Mesendoderm (in vitro differentiated cells): ENCODE measurements at regions not wholly inside any gene's neighbourhood (a gene's known extent, or its start where the extent isn't known, plus 50 kb on each side); places are given as distances from the start of the nearest gene placed in this dataset.

Experiments used
- DNase-seq: peaks from one replicate; pipeline ENCODE4 v3.0.0; 2013
- H2AK5ac ChIP-seq: 2 replicates; pipeline ENCODE4 v1.6.1; 2013; ENCODE audit warnings: low read length, inconsistent platforms
- H2BK120ac ChIP-seq: 2 replicates; pipeline ENCODE4 v1.6.1; 2013; ENCODE audit warnings: low read depth, mild to moderate bottlenecking, low read length, moderate library complexity, mixed read lengths
- H2BK15ac ChIP-seq: replicated peaks from 2 replicates; pipeline ENCODE4 v1.6.1; 2013; ENCODE audit warnings: low read depth, mild to moderate bottlenecking, moderate library complexity
- H2BK5ac ChIP-seq: 2 replicates; pipeline ENCODE4 v1.6.1; 2013; ENCODE audit warnings: low read length, inconsistent platforms
- H3K18ac ChIP-seq: 2 replicates; pipeline ENCODE4 v1.6.1; 2013; ENCODE audit warnings: mild to moderate bottlenecking, low read length, mixed read lengths
- H3K23ac ChIP-seq: one replicate; pipeline ENCODE4 v1.6.1; 2013; ENCODE audit warnings: low read length
- H3K27ac ChIP-seq: 2 replicates; pipeline ENCODE4 v1.5.1; 2013; ENCODE audit warnings: low read depth, mild to moderate bottlenecking, inconsistent platforms, low read length, moderate library complexity
- H3K27me3 ChIP-seq: 2 replicates; pipeline ENCODE4 v1.6.1; 2013; ENCODE audit warnings: low read length, control low read depth, mild to moderate bottlenecking, inconsistent platforms; ENCODE audit not compliant: insufficient read depth, poor library complexity
- H3K36me3 ChIP-seq: 2 replicates; pipeline ENCODE4 v1.6.1; 2013; ENCODE audit warnings: low read length, inconsistent platforms; ENCODE audit not compliant: control insufficient read depth, insufficient read depth
- H3K4ac ChIP-seq: one replicate; pipeline ENCODE4 v1.6.1; 2013; ENCODE audit warnings: low read depth, mild to moderate bottlenecking, low read length, moderate library complexity
- H3K4me1 ChIP-seq: 2 replicates; pipeline ENCODE4 v1.6.1; 2013; ENCODE audit warnings: low read depth, low read length, inconsistent platforms; ENCODE audit not compliant: control insufficient read depth
- H3K4me2 ChIP-seq: 2 replicates; pipeline ENCODE4 v1.6.1; 2013; ENCODE audit warnings: low read length
- H3K4me3 ChIP-seq: 2 replicates; pipeline ENCODE4 v1.5.1; 2013; ENCODE audit warnings: mild to moderate bottlenecking, low read length
- H3K56ac ChIP-seq: one replicate; pipeline ENCODE4 v1.6.1; 2013; ENCODE audit warnings: low read length
- H3K79me1 ChIP-seq: 2 replicates; pipeline ENCODE4 v1.6.1; 2013; ENCODE audit warnings: low read length, inconsistent platforms
- H3K79me2 ChIP-seq: 2 replicates; pipeline ENCODE4 v1.6.1; 2013; ENCODE audit warnings: mild to moderate bottlenecking, low read length; ENCODE audit not compliant: control insufficient read depth, insufficient read depth
- H3K9ac ChIP-seq: 2 replicates; pipeline ENCODE4 v1.6.1; 2013; ENCODE audit warnings: low read length, inconsistent platforms
- H4K5ac ChIP-seq: one replicate; pipeline ENCODE4 v1.6.1; 2013; ENCODE audit warnings: low read length
- H4K8ac ChIP-seq: one replicate; pipeline ENCODE4 v1.6.1; 2013; ENCODE audit warnings: low read depth, mild to moderate bottlenecking, control low read depth, low read length, moderate library complexity
- WGBS: extraction: QIAGEN DNeasy Blood & Tissue Kit; methylation state at CpG from one replicate; pipeline ENCODE4 v1.1.7; 2013; ENCODE audit warnings: low lambda C conversion rate, missing lambda C conversion rate; ENCODE audit not compliant: insufficient coverage; ENCODE audit errors: extremely low coverage; 5-methylcytosine and 5-hydroxymethylcytosine counted together

DNA sequence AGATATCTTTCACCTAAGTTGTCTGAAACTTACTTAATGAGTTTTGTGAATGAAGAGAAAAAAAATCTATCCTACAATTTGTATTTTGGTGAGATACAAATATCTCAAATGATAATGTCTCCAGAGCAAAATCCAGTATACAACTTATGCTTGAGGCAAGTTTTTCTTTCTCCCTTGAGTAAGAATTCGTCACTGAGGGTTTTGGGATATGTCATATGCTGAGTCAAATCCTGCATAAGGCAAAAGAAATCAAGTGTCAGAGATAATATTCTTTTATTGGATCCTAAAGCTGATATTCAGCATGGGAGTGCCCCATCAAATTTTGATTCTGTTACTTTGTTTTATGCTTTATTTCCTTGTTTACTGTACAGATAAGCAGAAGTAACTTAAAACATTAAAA is 1308.6 kb downstream of the ARAP2 start:
- H3K27ac ChIP-seq, result no peak overlapping the region
- no peaks in the 10 kb centered on the region for H3K36me3 ChIP-seq
- no peak overlapping the region for H3K4me2 ChIP-seq
- H2BK5ac ChIP-seq, result no peak overlapping the region
- no peak overlapping the region for H3K23ac ChIP-seq
- H4K5ac ChIP-seq, result no peak overlapping the region
- no peak overlapping the region for H3K18ac ChIP-seq
- H3K79me2 ChIP-seq, result no peaks in the 10 kb centered on the region
- H3K79me1 ChIP-seq, result no peaks in the 10 kb centered on the region
- no peak overlapping the region for H2BK120ac ChIP-seq
- no peak overlapping the region for H3K56ac ChIP-seq
- no peak overlapping the region for H4K8ac ChIP-seq
- H3K27me3 ChIP-seq, result no peaks in the 10 kb centered on the region
- H3K4ac ChIP-seq, result no peak overlapping the region
- no CpG with 5 or more reads among the region's 1 CpG for WGBS
- H3K4me3 ChIP-seq, result no peak overlapping the region
- no peak for DNase-seq
- no peak overlapping the region for H2AK5ac ChIP-seq
- no peaks in the 10 kb centered on the region for H3K4me1 ChIP-seq
- H3K9ac ChIP-seq, result no peak overlapping the region
- no peak overlapping the region for H2BK15ac ChIP-seq

DNA sequence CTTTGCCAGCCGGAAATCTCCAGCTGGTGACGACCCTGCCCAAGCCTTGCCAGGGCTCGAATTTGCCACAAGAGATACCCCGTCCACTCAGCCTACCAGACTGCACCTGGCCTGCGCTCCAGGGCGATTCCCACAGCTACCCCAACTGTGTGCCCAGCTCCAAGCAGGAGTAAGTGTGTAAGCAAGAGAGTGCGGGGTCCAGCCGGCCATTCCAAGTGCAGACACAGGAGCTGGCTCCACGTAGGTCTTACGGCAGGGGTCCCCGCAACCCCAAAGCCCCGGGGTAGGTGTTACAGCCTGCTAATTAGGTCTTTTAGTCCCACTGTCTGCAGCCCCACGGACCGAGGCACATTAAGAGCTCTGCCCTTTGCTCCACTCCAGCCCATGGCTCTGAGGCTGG is 1305.2 kb downstream of the ARAP2 start:
- no peak overlapping the region for H4K5ac ChIP-seq

DNA sequence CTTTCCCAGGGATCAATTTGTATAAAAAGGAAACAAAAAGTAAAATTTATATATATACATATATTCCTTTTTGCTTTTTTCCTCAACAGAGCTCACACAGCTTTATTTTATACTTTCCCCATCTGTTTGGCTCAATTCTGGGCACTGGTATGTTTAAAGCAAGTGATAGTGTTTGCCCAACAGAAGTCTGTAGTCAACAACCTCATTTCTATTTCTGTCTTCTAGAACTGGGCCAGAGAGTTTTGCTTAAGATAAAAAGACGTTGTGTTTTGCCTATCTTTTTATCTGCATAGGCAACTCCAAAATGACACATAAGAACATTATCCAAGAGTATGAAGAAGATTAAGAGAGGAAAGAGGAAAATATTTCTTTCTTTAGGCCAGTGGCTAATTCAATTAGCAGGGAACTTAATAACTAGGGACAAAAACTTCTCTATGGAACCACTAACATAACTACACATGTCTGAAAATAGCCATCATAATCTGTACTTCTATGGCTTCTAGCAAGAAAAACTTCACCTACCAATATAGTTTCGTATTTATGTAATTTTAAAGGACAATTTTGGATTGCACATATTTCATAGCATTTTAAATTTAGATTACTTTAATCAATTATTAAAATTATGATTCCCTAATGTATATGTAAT is 1300.5 kb downstream of the ARAP2 start:
- Histone ChIP-seq H3K36me3 (no peaks in the 10 kb centered on the region), H4K8ac (no peak overlapping the region), H3K4ac (no peak overlapping the region), H3K27ac (no peak overlapping the region), H2AK5ac (no peak overlapping the region), H3K27me3 (no peaks in the 10 kb centered on the region), H2BK120ac (no peak overlapping the region), H3K9ac (no peak overlapping the region), H3K4me3 (no peak overlapping the region), H3K18ac (no peak overlapping the region), H2BK5ac (no peak overlapping the region), H3K23ac (no peak overlapping the region), H4K5ac (no peak overlapping the region), H2BK15ac (no peak overlapping the region), H3K79me2 (no peaks in the 10 kb centered on the region), H3K79me1 (no peaks in the 10 kb centered on the region), H3K4me2 (no peak overlapping the region), H3K56ac (no peak overlapping the region), H3K4me1 (no peaks in the 10 kb centered on the region)
- no CpG with 5 or more reads among the region's 2 CpGs for WGBS
- DNase-seq, result no peak

More for the DNA sequence above, 1305.2 kb downstream of the ARAP2 start:
- Histone ChIP-seq H3K79me2 (no peaks in the 10 kb centered on the region), H3K56ac (no peak overlapping the region), H2BK120ac (no peak overlapping the region), H2BK15ac (no peak overlapping the region), H3K4me1 (no peaks in the 10 kb centered on the region), H3K18ac (no peak overlapping the region), H3K27ac (no peak overlapping the region), H3K4ac (no peak overlapping the region), H3K23ac (no peak overlapping the region), H3K9ac (no peak overlapping the region), H3K4me2 (no peak overlapping the region), H3K36me3 (no peaks in the 10 kb centered on the region), H2AK5ac (no peak overlapping the region), H3K27me3 (no peaks in the 10 kb centered on the region), H2BK5ac (no peak overlapping the region), H3K79me1 (no peaks in the 10 kb centered on the region), H4K8ac (no peak overlapping the region), H3K4me3 (no peak overlapping the region)
- DNase-seq, result no peak
- no CpG with 5 or more reads among the region's 14 CpGs for WGBS

DNA sequence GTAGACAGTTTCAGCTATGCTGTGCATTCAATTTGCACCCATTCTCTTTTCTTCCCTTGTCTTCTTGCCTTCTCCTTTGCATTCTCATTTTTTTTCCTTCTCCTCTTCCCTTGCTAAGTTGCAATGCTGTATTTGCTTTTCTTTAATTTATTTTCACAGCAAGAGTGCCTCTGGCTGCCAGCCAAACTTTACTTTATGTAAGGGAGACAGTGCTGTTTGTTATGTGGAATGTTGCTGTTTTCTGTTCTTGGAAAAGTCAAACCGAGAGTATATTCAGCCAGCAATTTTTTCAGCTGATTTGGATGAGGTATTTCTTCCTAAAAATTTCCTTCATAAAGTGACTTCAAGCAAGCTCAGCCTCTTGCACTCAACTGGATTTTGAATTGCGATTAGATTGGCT is 1293.4 kb downstream of the ARAP2 start:
- no peak overlapping the region for H3K27ac ChIP-seq
- no peak overlapping the region for H3K23ac ChIP-seq
- no peak overlapping the region for H2AK5ac ChIP-seq
- H2BK15ac ChIP-seq, result no peak overlapping the region
- H3K9ac ChIP-seq, result no peak overlapping the region
- H3K4me2 ChIP-seq, result no peak overlapping the region
- H3K4ac ChIP-seq, result no peak overlapping the region
- no peaks in the 10 kb centered on the region for H3K27me3 ChIP-seq
- no peaks in the 10 kb centered on the region for H3K36me3 ChIP-seq
- WGBS, result no CpG with 5 or more reads among the region's 2 CpGs
- H2BK5ac ChIP-seq, result no peak overlapping the region
- no peak overlapping the region for H4K5ac ChIP-seq
- DNase-seq, result no peak
- H2BK120ac ChIP-seq, result no peak overlapping the region
- no peaks in the 10 kb centered on the region for H3K4me1 ChIP-seq
- H3K79me1 ChIP-seq, result no peaks in the 10 kb centered on the region
- no peaks in the 10 kb centered on the region for H3K79me2 ChIP-seq
- no peak overlapping the region for H3K56ac ChIP-seq
- H3K18ac ChIP-seq, result no peak overlapping the region
- H3K4me3 ChIP-seq, result no peak overlapping the region
- no peak overlapping the region for H4K8ac ChIP-seq

DNA sequence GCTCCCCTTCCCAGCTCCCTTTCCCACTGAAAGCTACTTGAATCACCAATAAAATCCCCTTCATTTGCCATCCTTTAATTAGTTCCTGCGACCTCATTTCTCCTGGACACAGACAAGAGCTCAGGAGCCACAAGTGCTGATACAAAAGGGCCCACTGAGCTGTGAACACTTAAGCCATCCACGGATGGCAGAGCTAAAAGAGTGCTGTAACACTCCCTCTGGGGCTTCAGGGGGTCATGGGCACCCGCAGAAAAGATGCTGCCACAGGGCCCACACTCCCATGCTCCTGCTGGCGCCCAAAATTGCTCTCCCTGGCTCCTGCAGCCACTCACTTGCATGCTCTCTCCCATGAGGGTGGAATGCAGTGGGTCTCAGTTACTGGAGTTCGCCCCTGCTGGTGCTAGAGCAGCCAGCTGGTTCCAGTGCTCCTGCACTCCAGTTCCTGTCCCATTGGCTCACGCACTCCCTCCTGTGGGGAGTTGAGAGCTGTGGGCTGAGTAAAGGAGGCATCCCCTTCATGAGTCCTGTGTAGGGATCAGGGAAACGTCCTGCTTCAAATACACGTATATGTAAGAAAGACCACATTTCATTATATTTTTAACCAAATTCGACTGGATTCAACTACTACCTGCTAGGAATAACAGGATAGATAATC is 1291.0 kb downstream of the ARAP2 start:
- H3K9ac ChIP-seq, result no peak overlapping the region
- no peaks in the 10 kb centered on the region for H3K79me1 ChIP-seq
- no peak overlapping the region for H3K18ac ChIP-seq
- H2BK5ac ChIP-seq, result no peak overlapping the region
- H4K5ac ChIP-seq, result no peak overlapping the region
- H2AK5ac ChIP-seq, result no peak overlapping the region
- H3K56ac ChIP-seq, result no peak overlapping the region
- no peaks in the 10 kb centered on the region for H3K27me3 ChIP-seq
- H3K79me2 ChIP-seq, result no peaks in the 10 kb centered on the region
- H3K36me3 ChIP-seq, result no peaks in the 10 kb centered on the region
- peak; percentile 72 for DNase-seq
- H3K27ac ChIP-seq, result no peak overlapping the region
- no peaks in the 10 kb centered on the region for H3K4me1 ChIP-seq
- no peak overlapping the region for H4K8ac ChIP-seq
- no CpG with 5 or more reads among the region's 9 CpGs for WGBS
- no peak overlapping the region for H2BK15ac ChIP-seq
- no peak overlapping the region for H3K23ac ChIP-seq
- H2BK120ac ChIP-seq, result no peak overlapping the region
- H3K4ac ChIP-seq, result no peak overlapping the region
- H3K4me2 ChIP-seq, result no peak overlapping the region
- H3K4me3 ChIP-seq, result no peak overlapping the region

DNA sequence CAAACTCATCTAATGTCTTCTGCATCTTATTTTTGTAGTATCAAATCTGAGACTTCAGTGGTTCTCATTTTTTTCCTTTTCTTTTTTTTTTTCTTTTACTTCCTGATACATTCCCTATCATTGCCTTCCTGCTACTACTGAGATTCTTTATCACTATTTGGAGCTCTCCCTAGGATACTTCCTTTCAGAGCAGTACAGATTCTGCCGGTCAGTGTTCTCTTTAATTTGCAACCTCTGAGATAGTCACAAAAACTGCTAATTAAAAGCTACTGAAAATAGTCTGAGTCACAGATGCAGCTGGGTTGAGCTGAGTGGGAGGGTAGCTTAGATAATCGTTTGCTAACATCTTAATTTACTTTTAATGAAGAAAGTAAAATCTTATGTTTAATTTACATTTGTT is 1279.7 kb downstream of the ARAP2 start:
- no peak overlapping the region for H3K27ac ChIP-seq

More for the DNA sequence above, 1279.7 kb downstream of the ARAP2 start:
- Histone ChIP-seq H3K56ac (no peak overlapping the region), H3K4me3 (no peak overlapping the region), H2AK5ac (no peak overlapping the region), H2BK15ac (no peak overlapping the region), H3K36me3 (no peaks in the 10 kb centered on the region), H3K27me3 (no peaks in the 10 kb centered on the region), H3K23ac (no peak overlapping the region), H3K79me1 (no peaks in the 10 kb centered on the region), H2BK120ac (no peak overlapping the region), H3K79me2 (no peaks in the 10 kb centered on the region), H4K5ac (no peak overlapping the region), H3K4me2 (no peak overlapping the region), H4K8ac (no peak overlapping the region), H3K4ac (no peak overlapping the region), H3K4me1 (no peaks in the 10 kb centered on the region), H3K18ac (no peak overlapping the region), H3K9ac (no peak overlapping the region), H2BK5ac (no peak overlapping the region)
- peak; percentile 88 for DNase-seq
- WGBS, result no CpG with 5 or more reads among the region's 2 CpGs
